Glutamatergic neuron (in vitro differentiated cells): ENCODE measurements at regions not wholly inside any gene's neighbourhood (a gene's known extent, or its start where the extent isn't known, plus 50 kb on each side); places are given as distances from the start of the nearest gene placed in this dataset.
A peak's percentile ranks its signal among the peaks of the same experiment; 100 is the strongest.

Experiments used
- DNase-seq: peaks from one replicate; pipeline ENCODE4 v3.0.0; 2022
- H3K27ac Mint-ChIP-seq: one replicate; pipeline ENCODE4 v1.8.0; 2020; ENCODE audit warnings: mild to moderate bottlenecking, mixed read lengths, inconsistent platforms; ENCODE audit not compliant: unreplicated experiment
- H3K27me3 Mint-ChIP-seq: one replicate; pipeline ENCODE4 v1.8.0; 2020; ENCODE audit warnings: mild to moderate bottlenecking, moderate library complexity, mixed read lengths, inconsistent platforms; ENCODE audit not compliant: unreplicated experiment
- H3K36me3 Mint-ChIP-seq: one replicate; pipeline ENCODE4 v1.8.0; 2020; ENCODE audit warnings: mild to moderate bottlenecking, mixed read lengths, inconsistent platforms; ENCODE audit not compliant: unreplicated experiment
- H3K4me1 Mint-ChIP-seq: one replicate; pipeline ENCODE4 v1.8.0; 2020; ENCODE audit warnings: mild to moderate bottlenecking, low read depth, mixed read lengths, inconsistent platforms; ENCODE audit not compliant: unreplicated experiment
- H3K4me3 Mint-ChIP-seq: one replicate; pipeline ENCODE4 v1.8.0; 2020; ENCODE audit warnings: mild to moderate bottlenecking, mixed read lengths, inconsistent platforms; ENCODE audit not compliant: unreplicated experiment
- H3K9me3 Mint-ChIP-seq: one replicate; pipeline ENCODE4 v1.8.0; 2020; ENCODE audit warnings: mild to moderate bottlenecking, moderate library complexity, mixed read lengths, inconsistent platforms; ENCODE audit not compliant: unreplicated experiment
- TF ChIP-seq, protein P1 (sequence below): fragments of 200-600 bp; sonication (generic); IDR thresholded peaks from one replicate; pipeline ENCODE4 v1.5.0; 2021; ENCODE audit not compliant: partially characterized antibody, unreplicated experiment

DNA sequence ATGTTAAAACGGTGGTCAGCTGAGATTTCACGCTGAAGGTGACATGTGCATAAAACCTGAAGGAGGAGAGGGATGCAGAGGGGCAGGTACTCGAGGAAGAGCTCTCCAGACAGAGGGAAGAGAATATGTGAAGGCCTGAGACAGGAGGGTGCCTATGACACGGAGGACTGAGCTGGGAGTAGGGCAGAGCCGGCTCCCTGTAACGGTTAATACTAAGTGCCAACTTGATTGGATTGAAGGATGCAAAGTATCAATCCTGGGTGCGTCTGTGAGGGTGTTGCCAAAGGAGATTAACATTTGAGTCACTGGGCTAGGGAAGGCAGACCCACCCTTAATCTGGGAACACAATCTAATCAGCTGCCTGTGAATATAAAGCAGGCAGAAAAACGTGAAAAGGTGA lies 136.2 kb upstream of the SYT6 start:
- peaks cover 4% of the 10 kb centered on the region for H3K9me3 Mint-ChIP-seq
- no peak overlapping the region for H3K4me3 Mint-ChIP-seq
- no peaks in the 10 kb centered on the region for H3K36me3 Mint-ChIP-seq
- DNase-seq, result no peak
- H3K27me3 Mint-ChIP-seq, result no peaks in the 10 kb centered on the region
- H3K27ac Mint-ChIP-seq, result no peak overlapping the region
- TF ChIP-seq, protein P1, sequence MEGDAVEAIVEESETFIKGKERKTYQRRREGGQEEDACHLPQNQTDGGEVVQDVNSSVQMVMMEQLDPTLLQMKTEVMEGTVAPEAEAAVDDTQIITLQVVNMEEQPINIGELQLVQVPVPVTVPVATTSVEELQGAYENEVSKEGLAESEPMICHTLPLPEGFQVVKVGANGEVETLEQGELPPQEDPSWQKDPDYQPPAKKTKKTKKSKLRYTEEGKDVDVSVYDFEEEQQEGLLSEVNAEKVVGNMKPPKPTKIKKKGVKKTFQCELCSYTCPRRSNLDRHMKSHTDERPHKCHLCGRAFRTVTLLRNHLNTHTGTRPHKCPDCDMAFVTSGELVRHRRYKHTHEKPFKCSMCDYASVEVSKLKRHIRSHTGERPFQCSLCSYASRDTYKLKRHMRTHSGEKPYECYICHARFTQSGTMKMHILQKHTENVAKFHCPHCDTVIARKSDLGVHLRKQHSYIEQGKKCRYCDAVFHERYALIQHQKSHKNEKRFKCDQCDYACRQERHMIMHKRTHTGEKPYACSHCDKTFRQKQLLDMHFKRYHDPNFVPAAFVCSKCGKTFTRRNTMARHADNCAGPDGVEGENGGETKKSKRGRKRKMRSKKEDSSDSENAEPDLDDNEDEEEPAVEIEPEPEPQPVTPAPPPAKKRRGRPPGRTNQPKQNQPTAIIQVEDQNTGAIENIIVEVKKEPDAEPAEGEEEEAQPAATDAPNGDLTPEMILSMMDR, result no peak
- H3K4me1 Mint-ChIP-seq, result no peaks in the 10 kb centered on the region

DNA sequence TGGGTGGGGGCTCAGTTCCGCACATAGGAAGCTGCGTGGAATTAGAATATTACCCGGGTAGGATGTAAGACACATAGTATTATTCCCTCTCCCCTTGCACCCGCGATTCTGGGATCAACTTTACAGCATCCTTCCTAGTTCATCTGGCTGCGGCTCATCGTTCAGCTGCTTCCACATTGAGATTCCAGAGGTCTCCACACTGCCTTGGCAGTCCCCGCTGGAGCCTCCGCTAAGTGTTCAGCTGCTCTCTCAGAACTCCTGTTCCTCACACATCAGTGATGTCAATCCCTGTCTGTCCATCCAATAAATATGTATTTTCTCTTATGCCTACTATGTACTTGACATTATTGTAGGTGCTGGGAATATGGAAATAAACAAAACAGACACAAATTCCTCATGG lies 135.6 kb upstream of the SYT6 start:
- H3K27me3 Mint-ChIP-seq, result no peaks in the 10 kb centered on the region
- TF ChIP-seq, protein P1, result no peak
- H3K9me3 Mint-ChIP-seq, result peaks cover 4% of the 10 kb centered on the region
- no peaks in the 10 kb centered on the region for H3K4me1 Mint-ChIP-seq
- DNase-seq, result no peak
- no peak overlapping the region for H3K4me3 Mint-ChIP-seq
- H3K36me3 Mint-ChIP-seq, result no peaks in the 10 kb centered on the region
- H3K27ac Mint-ChIP-seq, result no peak overlapping the region

DNA sequence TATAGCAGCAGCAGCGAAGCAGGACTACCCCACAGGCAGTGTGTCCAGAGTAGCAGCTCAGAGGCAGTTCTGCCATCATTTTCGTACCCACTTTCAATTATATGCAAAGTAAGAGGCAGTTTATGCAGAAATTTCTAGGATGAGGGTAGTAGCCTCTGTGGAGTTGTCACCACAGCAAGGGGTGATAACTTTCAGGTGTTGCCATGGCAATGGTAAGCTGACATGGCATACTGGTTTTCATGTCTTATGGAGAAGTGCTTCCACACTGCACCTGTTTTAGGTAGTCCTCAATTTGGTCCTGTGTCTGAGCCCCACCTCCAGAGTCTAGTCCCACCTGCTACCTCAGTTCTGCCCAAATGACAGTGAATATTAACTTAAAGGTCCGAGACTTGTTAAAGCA lies 133.3 kb upstream of the SYT6 start:
- H3K9me3 Mint-ChIP-seq, result peaks cover 4% of the 10 kb centered on the region
- DNase-seq, result no peak
- peaks cover 2% of the 10 kb centered on the region for H3K27me3 Mint-ChIP-seq
- no peak overlapping the region for H3K4me3 Mint-ChIP-seq
- no peak overlapping the region for H3K27ac Mint-ChIP-seq
- H3K4me1 Mint-ChIP-seq, result no peaks in the 10 kb centered on the region
- TF ChIP-seq, protein P1, result no peak
- no peaks in the 10 kb centered on the region for H3K36me3 Mint-ChIP-seq

DNA sequence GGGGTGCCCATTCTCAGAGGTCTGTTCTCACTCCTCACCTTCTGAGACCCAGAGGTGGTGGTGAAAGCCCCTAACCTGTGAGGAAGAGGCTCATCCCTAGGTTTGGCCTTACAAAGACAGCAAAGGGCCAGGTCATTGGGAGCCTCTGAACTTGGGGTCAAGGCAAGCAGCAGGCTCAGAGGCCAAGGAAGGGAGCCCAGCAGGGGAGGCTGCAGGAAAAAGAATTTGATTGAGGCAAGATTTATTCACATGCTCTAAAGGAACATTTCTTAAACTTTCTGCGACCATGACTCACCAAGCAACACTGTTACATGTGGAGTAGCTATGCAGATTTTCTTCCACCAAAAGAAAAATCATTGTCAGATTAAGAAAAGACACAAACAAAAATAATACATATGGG lies 132.5 kb upstream of the SYT6 start:
- peaks cover 2% of the 10 kb centered on the region for H3K27me3 Mint-ChIP-seq
- H3K27ac Mint-ChIP-seq, result no peak overlapping the region
- TF ChIP-seq, protein P1, result no peak
- no peak overlapping the region for H3K4me3 Mint-ChIP-seq
- H3K9me3 Mint-ChIP-seq, result peaks cover 4% of the 10 kb centered on the region
- DNase-seq, result no peak
- no peaks in the 10 kb centered on the region for H3K36me3 Mint-ChIP-seq
- no peaks in the 10 kb centered on the region for H3K4me1 Mint-ChIP-seq

DNA sequence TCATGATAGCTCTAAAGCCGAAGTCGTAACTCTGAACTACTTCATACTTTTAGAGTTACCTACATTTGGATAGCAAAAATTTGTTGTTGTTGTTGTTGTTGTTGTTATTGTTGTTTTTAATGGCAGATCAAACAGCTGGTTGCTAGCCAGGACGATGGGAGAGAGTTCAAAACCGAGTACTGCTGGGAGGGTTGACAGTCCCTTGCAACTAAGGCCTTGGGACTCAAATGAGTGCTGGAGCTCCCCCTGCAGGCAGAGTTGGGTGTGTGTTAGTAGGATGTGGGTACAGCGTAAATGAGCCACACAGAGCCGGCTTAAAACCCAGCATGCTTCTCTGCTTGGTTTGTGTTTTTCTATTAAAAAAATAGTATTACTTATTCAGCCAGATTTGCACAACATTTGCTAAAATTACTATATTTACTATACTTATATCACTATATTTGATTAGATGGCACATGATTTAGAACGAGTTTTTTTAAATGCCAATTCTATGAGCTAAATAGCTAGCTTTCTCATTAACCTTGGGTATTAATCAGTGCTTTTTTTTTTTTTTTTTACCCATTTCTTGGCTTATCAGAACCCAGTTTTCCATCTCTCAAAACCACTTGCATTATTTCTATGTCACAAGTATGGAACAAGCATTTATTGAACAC lies 129.2 kb upstream of the SYT6 start:
- Mint-ChIP-seq H3K27me3 (peaks cover 2% of the 10 kb centered on the region), H3K9me3 (no peaks in the 10 kb centered on the region), H3K27ac (no peak overlapping the region), H3K4me3 (no peak overlapping the region), H3K36me3 (no peaks in the 10 kb centered on the region), H3K4me1 (no peaks in the 10 kb centered on the region)
- peak; percentile 92 for DNase-seq
- TF ChIP-seq, protein P1, result peak; percentile 86
